ENCODE measurements at regions not wholly inside any gene's neighbourhood (a gene's known extent, or its start where the extent isn't known, plus 50 kb on each side); places are given as distances from the start of the nearest gene placed in this dataset.
A peak's percentile ranks its signal among the peaks of the same experiment; 100 is the strongest.

GRCh38 chr3:40992023-40992422 is 207.3 kb upstream of the CTNNB1 start:
- no peak overlapping the region for H3K4me3 ChIP-seq (ENCODE audit: control insufficient read depth in 2 of 3, extremely low read depth in 1 of 3, insufficient read depth in 2 of 3, low read depth in 1 of 3, low read length in 3 of 3)
- dilution Hi-C loops (cut with MboI; ENCODE audit: extremely low pct_ligation_motif_present, low sequenced_read_pairs): no loop called here
- H3K9me3 ChIP-seq (ENCODE audit: control insufficient read depth, low read depth, low read length): no peaks in the 10 kb centered on the region
- no peaks in the 10 kb centered on the region for H3K27me3 ChIP-seq (ENCODE audit: control insufficient read depth, extremely low read depth, insufficient read depth, low read length)
- no peaks in the 10 kb centered on the region for H4K20me1 ChIP-seq (ENCODE audit: control insufficient read depth, extremely low read depth, insufficient read depth, low read length)
- H3K9ac ChIP-seq (ENCODE audit: control insufficient read depth, extremely low read depth, insufficient read depth, low read length): no peak overlapping the region
- H3K27ac ChIP-seq (ENCODE audit: control insufficient read depth, insufficient read depth, low read length): no peak overlapping the region
- peak overlapping the region; percentile 38 for H2AFZ ChIP-seq (ENCODE audit: control insufficient read depth, low read length)
- peak overlapping the region; percentile 33 for H3K4me2 ChIP-seq (ENCODE audit: control insufficient read depth, extremely low read depth, insufficient read depth, low read depth, low read length)
- H3K9me1 ChIP-seq (ENCODE audit: control insufficient read depth, extremely low read depth, insufficient read depth, low read length): no peaks in the 10 kb centered on the region
- FAIRE-seq (peak; percentile 88), DNase-seq (ENCODE audit: low read depth, low spot score) (peak; percentile 25)
- no peak for TF ChIP-seq EZH2 (IDR thresholded peaks at IDR 0.05; ENCODE audit: low read length)
- TF ChIP-seq CTCF (optimal IDR thresholded peaks at IDR 0.05 in 1 of 3, IDR thresholded peaks at IDR 0.05 in 1 of 3, conservative IDR thresholded peaks at IDR 0.05 in 1 of 3; ENCODE audit: extremely low read depth in 1 of 3, insufficient read depth in 2 of 3, low read length in 3 of 3): no peak
- H3K79me2 ChIP-seq (ENCODE audit: control insufficient read depth, insufficient read depth, low read length): no peaks in the 10 kb centered on the region
- peaks cover 11% of the 10 kb centered on the region for H3K4me1 ChIP-seq (ENCODE audit: control insufficient read depth, extremely low read depth, insufficient read depth, low read length)
- no peaks in the 10 kb centered on the region for H3K36me3 ChIP-seq (ENCODE audit: control insufficient read depth in 2 of 2, extremely low read depth in 1 of 2, insufficient read depth in 2 of 2, low read length in 2 of 2)

- DNase-seq (ENCODE audit: low read depth, low spot score) (no peak), FAIRE-seq (no peak)
- H4K20me1 ChIP-seq (ENCODE audit: control insufficient read depth, extremely low read depth, insufficient read depth, low read length): no peaks in the 10 kb centered on the region
- no peaks in the 10 kb centered on the region for H3K9me1 ChIP-seq (ENCODE audit: control insufficient read depth, extremely low read depth, insufficient read depth, low read length)
- H3K4me2 ChIP-seq (ENCODE audit: control insufficient read depth, extremely low read depth, insufficient read depth, low read depth, low read length): no peak overlapping the region
- no peak overlapping the region for H3K9ac ChIP-seq (ENCODE audit: control insufficient read depth, extremely low read depth, insufficient read depth, low read length)
- dilution Hi-C loops (cut with MboI; ENCODE audit: extremely low pct_ligation_motif_present, low sequenced_read_pairs): no loop called here
- H3K79me2 ChIP-seq (ENCODE audit: control insufficient read depth, insufficient read depth, low read length): no peaks in the 10 kb centered on the region
- H3K4me3 ChIP-seq (ENCODE audit: control insufficient read depth in 2 of 3, extremely low read depth in 1 of 3, insufficient read depth in 2 of 3, low read depth in 1 of 3, low read length in 3 of 3): no peak overlapping the region
- H3K36me3 ChIP-seq (ENCODE audit: control insufficient read depth in 2 of 2, extremely low read depth in 1 of 2, insufficient read depth in 2 of 2, low read length in 2 of 2): no peaks in the 10 kb centered on the region
- TF ChIP-seq CTCF (optimal IDR thresholded peaks at IDR 0.05 in 1 of 3, IDR thresholded peaks at IDR 0.05 in 1 of 3, conservative IDR thresholded peaks at IDR 0.05 in 1 of 3; ENCODE audit: extremely low read depth in 1 of 3, insufficient read depth in 2 of 3, low read length in 3 of 3) (no peak), EZH2 (IDR thresholded peaks at IDR 0.05; ENCODE audit: low read length) (no peak)
- H3K4me1 ChIP-seq (ENCODE audit: control insufficient read depth, extremely low read depth, insufficient read depth, low read length): peaks cover 11% of the 10 kb centered on the region
- no peaks in the 10 kb centered on the region for H3K9me3 ChIP-seq (ENCODE audit: control insufficient read depth, low read depth, low read length)
- no peak overlapping the region for H3K27ac ChIP-seq (ENCODE audit: control insufficient read depth, insufficient read depth, low read length)
- H3K27me3 ChIP-seq (ENCODE audit: control insufficient read depth, extremely low read depth, insufficient read depth, low read length): peaks cover 8% of the 10 kb centered on the region
- H2AFZ ChIP-seq (ENCODE audit: control insufficient read depth, low read length): no peak overlapping the region
Measured at GRCh38 chr3:40994611-40995010, 204.7 kb upstream of the CTNNB1 start.

Data from keratinocyte (primary cell).